Activated T-helper 1 cell treated with anti-CD3 and anti-CD28 coated beads, Interleukin-12 subunit alpha, Interleukin-12 subunit beta, Interleukin-2, Interleukin-4 antibody, amounts not matched to agents 30 ng/mL and 10 ng/mL and 1 ng/mL, durations not matched to agents 14 hours and 24 hours and 36 hours (primary cell): ENCODE measurements at regions not wholly inside any gene's neighbourhood (a gene's known extent, or its start where the extent isn't known, plus 50 kb on each side); places are given as distances from the start of the nearest gene placed in this dataset.

Experiments
- DNase-seq: peaks from one replicate; pipeline ENCODE4 v3.0.0; 2021; ENCODE audit warnings: low spot score
- H3K27ac Mint-ChIP-seq: one replicate; pipeline ENCODE4 v1.8.0; 2021; ENCODE audit warnings: mild to moderate bottlenecking, mixed read lengths
- H3K27me3 Mint-ChIP-seq: one replicate; pipeline ENCODE4 v1.8.0; 2022; ENCODE audit warnings: mild to moderate bottlenecking, moderate library complexity, mixed read lengths; ENCODE audit not compliant: insufficient read depth
- H3K36me3 Mint-ChIP-seq: one replicate; pipeline ENCODE4 v1.8.0; 2021; ENCODE audit warnings: low read depth, mixed read lengths
- H3K4me1 Mint-ChIP-seq: one replicate; pipeline ENCODE4 v1.8.0; 2021; ENCODE audit warnings: low read depth, mixed read lengths
- H3K4me3 Mint-ChIP-seq: one replicate; pipeline ENCODE4 v1.8.0; 2021; ENCODE audit warnings: mild to moderate bottlenecking, moderate library complexity, mixed read lengths
- H3K9me3 Mint-ChIP-seq: one replicate; pipeline ENCODE4 v1.8.0; 2021; ENCODE audit warnings: mixed read lengths
- intact Hi-C: fragments of 100-400 bp; cut with micrococcal nuclease; formaldehyde crosslinking; loops from one replicate; pipeline ENCODE4 v1.15.1; 2024

DNA sequence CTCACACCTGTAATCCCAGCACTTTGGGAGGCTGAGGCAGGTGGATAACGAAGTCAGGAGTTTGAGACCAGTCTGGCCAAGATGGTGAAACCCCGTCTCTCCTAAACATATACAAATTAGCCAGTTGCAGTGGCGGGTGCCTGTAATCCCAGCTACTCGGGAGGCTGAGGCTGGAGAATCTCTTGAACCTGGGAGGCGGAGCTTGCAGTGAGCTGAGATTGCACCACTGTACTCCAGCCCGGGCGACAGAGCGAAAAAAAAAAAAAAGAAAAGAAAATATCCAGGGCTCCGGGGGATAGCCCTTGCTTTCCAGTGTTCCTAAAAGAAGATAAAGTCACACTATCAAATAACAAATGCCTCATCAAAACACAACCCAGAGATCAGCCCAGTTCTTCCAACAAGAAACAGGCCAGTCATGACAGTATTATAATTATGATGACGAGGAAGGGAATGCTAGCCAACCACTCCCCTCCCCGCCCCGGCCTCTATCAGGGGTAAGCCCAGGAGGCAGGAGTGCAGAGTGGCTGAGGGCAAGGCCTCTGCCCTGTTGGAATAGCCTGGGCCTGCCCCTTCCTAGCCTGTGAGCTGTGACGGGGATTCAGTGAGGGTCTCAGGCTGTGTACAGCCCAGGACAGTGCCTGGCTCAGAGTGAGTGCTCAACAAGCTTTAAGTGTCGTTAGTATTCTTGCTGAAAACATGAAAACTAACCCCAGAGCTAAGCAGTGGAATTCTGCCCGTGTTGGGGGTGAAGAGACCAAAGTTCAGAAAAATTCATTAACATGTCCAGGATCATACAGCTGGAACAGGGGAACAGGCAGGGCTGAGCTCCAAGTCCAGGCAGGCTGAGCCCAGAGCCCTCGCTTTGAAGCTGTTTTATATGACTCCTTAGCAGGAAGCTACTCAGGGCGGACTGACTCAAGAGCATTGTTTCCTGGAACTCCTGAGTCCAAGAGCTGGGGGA lies 54.3 kb downstream of the FAM241B start:
- intact Hi-C loops, result no loop called here
- Mint-ChIP-seq H3K36me3 (no peaks in the 10 kb centered on the region), H3K4me1 (no peaks in the 10 kb centered on the region), H3K27ac (no peak overlapping the region), H3K9me3 (no peaks in the 10 kb centered on the region), H3K27me3 (peaks cover 15% of the 10 kb centered on the region), H3K4me3 (no peak overlapping the region)
- DNase-seq, result no peak

DNA sequence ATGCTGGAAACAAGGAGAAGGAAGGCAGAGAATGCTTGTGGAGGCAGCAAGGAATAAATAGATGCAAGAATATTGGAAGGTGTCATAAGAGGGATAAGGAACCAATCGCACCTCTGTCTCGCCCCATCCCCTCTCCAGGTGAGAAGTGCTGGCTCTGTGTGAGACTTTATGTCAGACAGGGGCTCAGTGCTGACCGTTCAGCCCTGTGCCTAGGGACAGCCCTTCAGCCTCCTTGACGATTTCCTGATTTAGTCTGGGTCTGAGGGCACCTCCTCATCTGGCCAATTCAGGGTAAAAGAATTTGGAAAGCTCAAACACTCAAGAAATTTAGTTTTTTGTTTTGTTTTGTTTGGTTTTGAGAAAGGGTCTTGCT lies 54.9 kb downstream of the FAM241B start:
- Mint-ChIP-seq H3K27ac (no peak overlapping the region), H3K9me3 (no peaks in the 10 kb centered on the region), H3K36me3 (no peaks in the 10 kb centered on the region), H3K4me1 (no peaks in the 10 kb centered on the region), H3K27me3 (peaks cover 13% of the 10 kb centered on the region), H3K4me3 (no peak overlapping the region)
- intact Hi-C loops, result no loop called here
- no peak for DNase-seq

GRCh38 chr10:69685426-69685801 lies 55.4 kb downstream of the FAM241B start:
- DNase-seq, result no peak
- Mint-ChIP-seq H3K4me1 (no peaks in the 10 kb centered on the region), H3K9me3 (no peaks in the 10 kb centered on the region), H3K27me3 (peaks cover 16% of the 10 kb centered on the region), H3K27ac (no peak overlapping the region), H3K4me3 (no peak overlapping the region), H3K36me3 (no peaks in the 10 kb centered on the region)
- intact Hi-C loops, result no loop called here

DNA sequence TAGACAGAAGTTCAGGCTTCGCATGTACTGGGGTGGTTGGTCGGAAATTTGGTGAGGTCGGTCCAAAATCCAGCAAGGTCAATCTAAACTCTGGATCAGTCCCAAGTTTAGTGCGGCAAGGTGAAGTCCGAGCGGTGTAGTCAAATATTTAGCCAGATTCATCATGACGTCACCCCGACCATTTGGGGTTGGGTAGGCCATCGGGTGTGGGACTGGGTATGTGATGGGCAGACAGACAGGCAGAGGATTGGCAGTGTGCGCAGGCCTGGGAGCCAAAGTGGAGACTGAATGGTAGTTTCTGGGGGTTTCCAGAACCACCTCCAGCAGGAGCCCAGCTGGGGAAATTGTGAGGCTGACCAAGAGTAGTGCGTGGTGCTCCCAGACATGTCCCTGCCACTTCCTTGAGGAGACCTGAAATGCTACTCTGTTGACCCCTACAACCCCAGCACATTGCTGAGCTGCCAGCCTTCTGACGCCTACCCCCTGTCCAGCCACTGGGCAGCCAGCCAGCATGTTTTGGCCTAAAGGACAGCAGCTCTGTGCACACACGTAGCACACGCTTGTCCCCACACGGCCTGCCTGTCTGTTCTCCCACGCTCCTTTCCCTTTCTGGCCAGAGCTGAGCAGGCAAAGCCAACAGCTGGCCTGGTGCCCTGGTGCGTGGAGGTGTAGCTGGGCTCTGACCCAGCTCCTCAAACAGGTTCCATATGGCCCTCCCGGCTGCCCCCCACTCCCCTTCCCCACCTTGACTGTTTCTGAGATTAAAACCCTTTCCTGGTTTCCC lies 55.9 kb downstream of the FAM241B start:
- no peak for DNase-seq
- intact Hi-C loops, result no loop called here
- Mint-ChIP-seq H3K27ac (no peak overlapping the region), H3K4me1 (no peaks in the 10 kb centered on the region), H3K9me3 (no peaks in the 10 kb centered on the region), H3K36me3 (no peaks in the 10 kb centered on the region), H3K4me3 (no peak overlapping the region), H3K27me3 (peaks cover 16% of the 10 kb centered on the region)

GRCh38 chr10:69686866-69687265 lies 56.8 kb downstream of the FAM241B start:
- no peaks in the 10 kb centered on the region for H3K36me3 Mint-ChIP-seq
- no peaks in the 10 kb centered on the region for H3K9me3 Mint-ChIP-seq
- no peak for DNase-seq
- no peak overlapping the region for H3K27ac Mint-ChIP-seq
- H3K4me1 Mint-ChIP-seq, result no peaks in the 10 kb centered on the region
- H3K4me3 Mint-ChIP-seq, result no peak overlapping the region
- peaks cover 16% of the 10 kb centered on the region for H3K27me3 Mint-ChIP-seq
- intact Hi-C loops, result no loop called here

DNA sequence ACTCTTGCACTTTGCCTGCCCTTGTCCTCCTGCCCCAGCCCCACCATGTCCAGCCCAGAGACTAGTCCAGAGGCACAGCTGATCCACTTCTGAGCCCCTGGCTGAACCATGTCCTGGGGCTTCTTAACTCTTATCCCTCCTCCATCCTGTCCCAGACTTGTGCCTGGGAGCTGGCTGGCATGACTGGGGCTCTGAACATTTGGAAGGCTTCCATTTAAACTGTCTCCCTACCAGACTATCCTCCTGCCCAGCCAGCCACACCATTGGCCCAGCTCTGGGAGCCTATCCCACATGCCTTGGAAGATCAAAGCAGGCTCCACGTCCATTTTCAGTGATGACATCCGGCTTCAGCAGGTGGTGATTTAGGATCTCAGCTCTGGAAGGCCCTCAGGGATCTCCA lies 57.4 kb downstream of the FAM241B start:
- Mint-ChIP-seq H3K4me1 (no peaks in the 10 kb centered on the region), H3K36me3 (no peaks in the 10 kb centered on the region), H3K4me3 (no peak overlapping the region), H3K27me3 (peaks cover 11% of the 10 kb centered on the region), H3K27ac (no peak overlapping the region), H3K9me3 (no peaks in the 10 kb centered on the region)
- intact Hi-C loops, result no loop called here
- no peak for DNase-seq

GRCh38 chr10:69692267-69692666 lies 62.2 kb downstream of the FAM241B start:
- Mint-ChIP-seq H3K4me3 (no peak overlapping the region), H3K36me3 (no peaks in the 10 kb centered on the region), H3K9me3 (no peaks in the 10 kb centered on the region), H3K27me3 (peaks cover 6% of the 10 kb centered on the region), H3K4me1 (no peaks in the 10 kb centered on the region), H3K27ac (no peak overlapping the region)
- intact Hi-C loops, result no loop called here
- no peak for DNase-seq

DNA sequence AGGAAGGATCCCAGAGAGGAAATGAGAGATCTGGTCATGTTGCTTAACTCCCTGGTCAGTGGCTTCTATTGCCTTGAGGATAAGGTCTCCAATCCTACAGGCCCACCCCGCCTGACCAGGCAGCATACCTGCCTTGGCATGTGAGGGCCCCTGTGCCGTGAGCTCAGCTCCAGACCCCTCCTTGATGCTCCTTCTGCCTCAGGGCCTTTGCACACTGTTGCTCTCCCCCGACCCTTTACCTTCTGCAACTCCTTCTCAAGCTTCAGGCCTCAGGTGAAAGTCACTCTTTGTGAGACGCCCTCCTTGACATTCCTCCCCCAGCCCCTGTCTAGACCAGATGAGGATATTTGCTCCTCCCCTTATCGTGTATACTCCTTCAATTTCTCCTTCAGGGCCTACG lies 62.8 kb downstream of the FAM241B start:
- Mint-ChIP-seq H3K4me1 (no peaks in the 10 kb centered on the region), H3K9me3 (no peaks in the 10 kb centered on the region)
- intact Hi-C loops, result no loop called here

GRCh38 chr10:69693886-69694285 lies 63.8 kb downstream of the FAM241B start:
- Mint-ChIP-seq H3K27ac (no peak overlapping the region), H3K27me3 (peaks cover 10% of the 10 kb centered on the region), H3K9me3 (no peaks in the 10 kb centered on the region), H3K4me1 (no peaks in the 10 kb centered on the region), H3K36me3 (no peaks in the 10 kb centered on the region), H3K4me3 (no peak overlapping the region)
- no peak for DNase-seq
- intact Hi-C loops, result no loop called here

More for the DNA sequence above, 62.8 kb downstream of the FAM241B start:
- Mint-ChIP-seq H3K27ac (no peak overlapping the region), H3K27me3 (peaks cover 7% of the 10 kb centered on the region), H3K4me3 (no peak overlapping the region), H3K36me3 (no peaks in the 10 kb centered on the region)
- no peak for DNase-seq

- Mint-ChIP-seq H3K27me3 (peaks cover 14% of the 10 kb centered on the region), H3K9me3 (no peaks in the 10 kb centered on the region), H3K36me3 (no peaks in the 10 kb centered on the region), H3K4me1 (no peaks in the 10 kb centered on the region), H3K27ac (no peak overlapping the region), H3K4me3 (no peak overlapping the region)
- intact Hi-C loops, result loop anchor here (1.0 kb wide), 1 partner anchor 21 kb away; no protein-coding TSS in a partner anchor
- no peak for DNase-seq
Observed at GRCh38 chr10:69696073-69696731, 66.2 kb downstream of the FAM241B start.

- intact Hi-C loops, result no loop called here
- no peak for DNase-seq
- no peaks in the 10 kb centered on the region for H3K9me3 Mint-ChIP-seq
- H3K4me3 Mint-ChIP-seq, result no peak overlapping the region
- peaks cover 15% of the 10 kb centered on the region for H3K27me3 Mint-ChIP-seq
- H3K27ac Mint-ChIP-seq, result no peak overlapping the region
- no peaks in the 10 kb centered on the region for H3K36me3 Mint-ChIP-seq
- no peaks in the 10 kb centered on the region for H3K4me1 Mint-ChIP-seq
Observed at GRCh38 chr10:69697006-69697405, 67.0 kb downstream of the FAM241B start.

DNA sequence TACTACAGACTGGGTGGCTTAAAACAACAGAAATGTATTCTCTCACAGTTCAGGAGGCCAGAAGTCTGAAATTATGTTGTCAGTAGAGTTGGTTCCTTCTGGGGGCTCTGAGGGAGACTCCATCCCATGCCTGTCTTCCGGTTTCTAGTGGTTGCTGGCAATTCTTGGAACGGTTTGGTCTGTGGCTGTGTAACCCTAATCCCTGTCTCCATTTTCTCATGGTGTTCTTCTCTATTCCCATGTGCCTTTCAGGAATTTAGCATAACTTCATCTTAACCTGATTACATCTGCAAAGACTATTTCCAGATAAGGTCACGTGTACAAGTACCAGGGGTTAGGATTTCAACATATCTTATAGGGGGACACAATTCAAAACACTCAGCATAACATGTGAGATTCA lies 73.2 kb downstream of the FAM241B start:
- intact Hi-C loops, result no loop called here
- no peaks in the 10 kb centered on the region for H3K36me3 Mint-ChIP-seq
- peaks cover 22% of the 10 kb centered on the region for H3K27me3 Mint-ChIP-seq
- H3K9me3 Mint-ChIP-seq, result peaks cover 7% of the 10 kb centered on the region
- H3K27ac Mint-ChIP-seq, result no peak overlapping the region
- no peak for DNase-seq
- H3K4me1 Mint-ChIP-seq, result no peaks in the 10 kb centered on the region
- no peak overlapping the region for H3K4me3 Mint-ChIP-seq
